ENCODE measurements at regions not wholly inside any gene's neighbourhood (a gene's known extent, or its start where the extent isn't known, plus 50 kb on each side); places are given as distances from the start of the nearest gene placed in this dataset.
"Not testable (repeated sequence)": the region's sequence is repeated elsewhere in the genome, so short reads cannot be mapped to it uniquely, and the experiment has no call there.

GRCh38 chr6:50966986-50967385 is 148.3 kb downstream of the TFAP2B start:
- H3K4me1 ChIP-seq, result no peaks in the 10 kb centered on the region
- no peak overlapping the region for H3K4me3 ChIP-seq
- H3K9me3 ChIP-seq, result no peaks in the 10 kb centered on the region
- H3K27me3 ChIP-seq, result no peaks in the 10 kb centered on the region
- DNase-seq (ENCODE audit: low spot score in 2 of 2), result no peak
- no peak overlapping the region for H3K27ac ChIP-seq
- H3K36me3 ChIP-seq, result no peaks in the 10 kb centered on the region
- TF ChIP-seq EP300 (IDR thresholded peaks at IDR 0.05) (no peak), CTCF (IDR thresholded peaks at IDR 0.05) (no peak), POLR2A (IDR thresholded peaks at IDR 0.05) (no peak), POLR2AphosphoS5 (IDR thresholded peaks at IDR 0.05) (no peak)

GRCh38 chr6:50968246-50968645 is 149.6 kb downstream of the TFAP2B start:
- not testable (repeated sequence) for H3K27me3 ChIP-seq; H3K9me3 ChIP-seq; H3K27ac ChIP-seq; H3K4me1 ChIP-seq; H3K4me3 ChIP-seq; DNase-seq (ENCODE audit: low spot score in 2 of 2); H3K36me3 ChIP-seq
- 91% methylated on average over 5 of the region's 5 CpGs for WGBS

- no peaks in the 10 kb centered on the region for H3K27me3 ChIP-seq
- H3K4me3 ChIP-seq, result no peak overlapping the region
- DNase-seq (ENCODE audit: low spot score in 2 of 2), result no peak
- H3K27ac ChIP-seq, result no peak overlapping the region
- 38% methylated on average over 1 of the region's 1 CpG for WGBS
- no peaks in the 10 kb centered on the region for H3K4me1 ChIP-seq
- no peak for TF ChIP-seq EP300 (IDR thresholded peaks at IDR 0.05)
- TF ChIP-seq POLR2A (IDR thresholded peaks at IDR 0.05), result no peak
- TF ChIP-seq POLR2AphosphoS5 (IDR thresholded peaks at IDR 0.05), result no peak
- no peak for TF ChIP-seq CTCF (IDR thresholded peaks at IDR 0.05)
- H3K9me3 ChIP-seq, result no peaks in the 10 kb centered on the region
- no peaks in the 10 kb centered on the region for H3K36me3 ChIP-seq
Measured at GRCh38 chr6:50970908-50971307, 152.2 kb downstream of the TFAP2B start.

GRCh38 chr6:50973464-50973863 is 154.8 kb downstream of the TFAP2B start:
- no peaks in the 10 kb centered on the region for H3K27me3 ChIP-seq
- H3K9me3 ChIP-seq, result no peaks in the 10 kb centered on the region
- no peak overlapping the region for H3K27ac ChIP-seq
- no peaks in the 10 kb centered on the region for H3K4me1 ChIP-seq
- H3K4me3 ChIP-seq, result no peak overlapping the region
- DNase-seq (ENCODE audit: low spot score in 2 of 2), result no peak
- H3K36me3 ChIP-seq, result no peaks in the 10 kb centered on the region
- TF ChIP-seq EP300 (IDR thresholded peaks at IDR 0.05), result no peak
- TF ChIP-seq POLR2A (IDR thresholded peaks at IDR 0.05), result no peak
- no peak for TF ChIP-seq CTCF (IDR thresholded peaks at IDR 0.05)
- no peak for TF ChIP-seq POLR2AphosphoS5 (IDR thresholded peaks at IDR 0.05)
- 90% methylated on average over 2 of the region's 2 CpGs for WGBS

GRCh38 chr6:50974319-50974718 is 155.6 kb downstream of the TFAP2B start:
- Histone ChIP-seq H3K4me3 (no peak overlapping the region), H3K9me3 (no peaks in the 10 kb centered on the region), H3K27ac (no peak overlapping the region), H3K27me3 (no peaks in the 10 kb centered on the region), H3K4me1 (peaks cover 1% of the 10 kb centered on the region), H3K36me3 (no peaks in the 10 kb centered on the region)
- no peak for DNase-seq (ENCODE audit: low spot score in 2 of 2)
- 85% methylated on average over 3 of the region's 3 CpGs for WGBS
- no peak for TF ChIP-seq CTCF (IDR thresholded peaks at IDR 0.05)
- TF ChIP-seq POLR2AphosphoS5 (IDR thresholded peaks at IDR 0.05), result no peak

GRCh38 chr6:50975216-50975615 is 156.5 kb downstream of the TFAP2B start:
- peaks cover 4% of the 10 kb centered on the region for H3K4me1 ChIP-seq
- no peaks in the 10 kb centered on the region for H3K36me3 ChIP-seq
- WGBS, result 44% methylated on average over 2 of the region's 2 CpGs
- H3K4me3 ChIP-seq, result no peak overlapping the region
- H3K27me3 ChIP-seq, result no peaks in the 10 kb centered on the region
- TF ChIP-seq EP300 (IDR thresholded peaks at IDR 0.05), result no peak
- TF ChIP-seq CTCF (IDR thresholded peaks at IDR 0.05), result no peak
- no peak for TF ChIP-seq POLR2AphosphoS5 (IDR thresholded peaks at IDR 0.05)
- no peak for TF ChIP-seq POLR2A (IDR thresholded peaks at IDR 0.05)
- no peak overlapping the region for H3K27ac ChIP-seq
- DNase-seq (ENCODE audit: low spot score in 2 of 2), result no peak
- no peaks in the 10 kb centered on the region for H3K9me3 ChIP-seq

All from suprapubic skin (tissue), 4 donors.